ENCODE measurements at regions not wholly inside any gene's neighbourhood (a gene's known extent, or its start where the extent isn't known, plus 50 kb on each side); places are given as distances from the start of the nearest gene placed in this dataset.

GRCh38 chr6:163686301-163686700, 271.8 kb downstream of the QKI start:
- Histone ChIP-seq H3F3A (ENCODE audit: control insufficient read depth, insufficient read depth) (no peaks in the 10 kb centered on the region), H3K27me3 (ENCODE audit: control insufficient read depth, low read length) (peaks cover 17% of the 10 kb centered on the region), H3K9me3 (ENCODE audit: control insufficient read depth, insufficient read depth, low read length) (no peaks in the 10 kb centered on the region; the same call in 1 of the 2 replicates), H3K4me2 (ENCODE audit: low read length) (no peak overlapping the region), H3K4me1 (ENCODE audit: control insufficient read depth, low read length) (peaks cover 9% of the 10 kb centered on the region), H3K27ac (ENCODE audit: low read depth, low read length) (no peak overlapping the region), H3K36me3 (ENCODE audit: control insufficient read depth, low read length) (no peaks in the 10 kb centered on the region), H3K79me2 (ENCODE audit: control insufficient read depth, low read length) (no peaks in the 10 kb centered on the region), H3K4me3 (ENCODE audit: low read length) (no peak overlapping the region), H4K20me1 (ENCODE audit: control insufficient read depth, insufficient read depth, low read depth, low read length) (no peaks in the 10 kb centered on the region; the same call in 1 of the 2 replicates), H3K9me2 (replicated peaks; ENCODE audit: control insufficient read depth, low read length) (no peaks in the 10 kb centered on the region)
- no peak for TF ChIP-seq CTCF (IDR thresholded peaks at IDR 0.05; ENCODE audit: low read depth, low read length, poor library complexity, severe bottlenecking)
- no peak for TF ChIP-seq EZH2phosphoT487 (IDR thresholded peaks at IDR 0.05; ENCODE audit: borderline replicate concordance, low read length)

- TF ChIP-seq CTCF (IDR thresholded peaks at IDR 0.05; ENCODE audit: low read depth, low read length, poor library complexity, severe bottlenecking), result no peak
- TF ChIP-seq EZH2phosphoT487 (IDR thresholded peaks at IDR 0.05; ENCODE audit: borderline replicate concordance, low read length), result no peak
- H3K79me2 ChIP-seq (ENCODE audit: control insufficient read depth, low read length), result no peaks in the 10 kb centered on the region
- H3K27me3 ChIP-seq (ENCODE audit: control insufficient read depth, low read length), result peaks cover 28% of the 10 kb centered on the region
- H3K36me3 ChIP-seq (ENCODE audit: control insufficient read depth, low read length), result no peaks in the 10 kb centered on the region
- no peaks in the 10 kb centered on the region; the same call in 1 of the 2 replicates for H3K9me3 ChIP-seq (ENCODE audit: control insufficient read depth, insufficient read depth, low read length)
- no peak overlapping the region for H3K4me2 ChIP-seq (ENCODE audit: low read length)
- H4K20me1 ChIP-seq (ENCODE audit: control insufficient read depth, insufficient read depth, low read depth, low read length), result no peaks in the 10 kb centered on the region
- no peaks in the 10 kb centered on the region for H3K9me2 ChIP-seq (replicated peaks; ENCODE audit: control insufficient read depth, low read length)
- no peaks in the 10 kb centered on the region for H3F3A ChIP-seq (ENCODE audit: control insufficient read depth, insufficient read depth)
- no peak overlapping the region for H3K27ac ChIP-seq (ENCODE audit: low read depth, low read length)
- H3K4me1 ChIP-seq (ENCODE audit: control insufficient read depth, low read length), result peaks cover 9% of the 10 kb centered on the region
- H3K4me3 ChIP-seq (ENCODE audit: low read length), result no peak overlapping the region
Observed at GRCh38 chr6:163683105-163683622, 268.6 kb downstream of the QKI start.

GRCh38 chr6:163679753-163680152, 265.2 kb downstream of the QKI start:
- no peak overlapping the region for H3K4me3 ChIP-seq (ENCODE audit: low read length)
- no peaks in the 10 kb centered on the region for H3F3A ChIP-seq (ENCODE audit: control insufficient read depth, insufficient read depth)
- H3K4me2 ChIP-seq (ENCODE audit: low read length), result no peak overlapping the region
- TF ChIP-seq EZH2phosphoT487 (IDR thresholded peaks at IDR 0.05; ENCODE audit: borderline replicate concordance, low read length) (no peak), CTCF (IDR thresholded peaks at IDR 0.05; ENCODE audit: low read depth, low read length, poor library complexity, severe bottlenecking) (no peak)
- H3K9me2 ChIP-seq (replicated peaks; ENCODE audit: control insufficient read depth, low read length), result no peaks in the 10 kb centered on the region
- H3K79me2 ChIP-seq (ENCODE audit: control insufficient read depth, low read length), result no peaks in the 10 kb centered on the region
- no peaks in the 10 kb centered on the region for H3K36me3 ChIP-seq (ENCODE audit: control insufficient read depth, low read length)
- H3K27me3 ChIP-seq (ENCODE audit: control insufficient read depth, low read length), result peaks cover 17% of the 10 kb centered on the region
- peaks cover 9% of the 10 kb centered on the region for H3K4me1 ChIP-seq (ENCODE audit: control insufficient read depth, low read length)
- H4K20me1 ChIP-seq (ENCODE audit: control insufficient read depth, insufficient read depth, low read depth, low read length), result no peaks in the 10 kb centered on the region
- H3K9me3 ChIP-seq (ENCODE audit: control insufficient read depth, insufficient read depth, low read length), result no peaks in the 10 kb centered on the region; the same call in 1 of the 2 replicates
- no peak overlapping the region for H3K27ac ChIP-seq (ENCODE audit: low read depth, low read length)
